ENCODE measurements at regions not wholly inside any gene's neighbourhood (a gene's known extent, or its start where the extent isn't known, plus 50 kb on each side); places are given as distances from the start of the nearest gene placed in this dataset.

DNA sequence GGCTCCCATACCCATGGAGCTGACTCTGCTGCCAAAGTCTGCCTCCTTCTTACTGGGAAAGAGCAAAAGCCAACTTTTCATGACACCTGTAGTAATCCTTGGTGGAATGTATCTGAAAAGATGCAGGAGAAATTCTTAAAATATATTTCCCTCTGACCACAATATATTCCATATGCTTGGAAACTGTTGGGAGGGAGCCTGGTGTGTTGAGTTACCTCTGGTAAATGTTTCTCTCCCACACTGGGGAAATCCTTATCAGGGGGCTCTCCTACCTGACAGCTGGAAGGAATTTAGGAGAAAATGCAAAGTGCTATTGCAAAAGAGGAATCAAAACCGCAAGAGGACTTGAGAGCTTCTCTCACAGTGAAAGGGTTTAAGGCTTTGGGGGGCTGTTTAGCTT lies 139.4 kb downstream of the TBX5 start:
- no peak overlapping the region for H2BK5ac ChIP-seq (ENCODE audit: insufficient read length, low read length)
- H4K91ac ChIP-seq (ENCODE audit: insufficient read length, low read depth, low read length), result no peak overlapping the region
- H2BK15ac ChIP-seq (ENCODE audit: low read depth, low read length), result no peak overlapping the region
- no CpG with 5 or more reads among the region's 1 CpG for WGBS (ENCODE audit: extremely low coverage, insufficient read length, low lambda C conversion rate)
- no peak overlapping the region for H3K27ac ChIP-seq (ENCODE audit: insufficient read length, low read depth, low read length)
- no peak overlapping the region for H3K4me2 ChIP-seq (ENCODE audit: insufficient read depth, insufficient read length, low read length)
- H3K23ac ChIP-seq (ENCODE audit: insufficient read length, low read depth, low read length), result no peak overlapping the region
- no peak overlapping the region for H3K56ac ChIP-seq (ENCODE audit: insufficient read length, low read depth, low read length)
- H3K4me3 Mint-ChIP-seq, result no peak overlapping the region
- no peak overlapping the region for H2BK12ac ChIP-seq (ENCODE audit: insufficient read length, low read depth, low read length)
- no peak overlapping the region for H2AFZ ChIP-seq (ENCODE audit: low read length)
- TF ChIP-seq, protein P1, sequence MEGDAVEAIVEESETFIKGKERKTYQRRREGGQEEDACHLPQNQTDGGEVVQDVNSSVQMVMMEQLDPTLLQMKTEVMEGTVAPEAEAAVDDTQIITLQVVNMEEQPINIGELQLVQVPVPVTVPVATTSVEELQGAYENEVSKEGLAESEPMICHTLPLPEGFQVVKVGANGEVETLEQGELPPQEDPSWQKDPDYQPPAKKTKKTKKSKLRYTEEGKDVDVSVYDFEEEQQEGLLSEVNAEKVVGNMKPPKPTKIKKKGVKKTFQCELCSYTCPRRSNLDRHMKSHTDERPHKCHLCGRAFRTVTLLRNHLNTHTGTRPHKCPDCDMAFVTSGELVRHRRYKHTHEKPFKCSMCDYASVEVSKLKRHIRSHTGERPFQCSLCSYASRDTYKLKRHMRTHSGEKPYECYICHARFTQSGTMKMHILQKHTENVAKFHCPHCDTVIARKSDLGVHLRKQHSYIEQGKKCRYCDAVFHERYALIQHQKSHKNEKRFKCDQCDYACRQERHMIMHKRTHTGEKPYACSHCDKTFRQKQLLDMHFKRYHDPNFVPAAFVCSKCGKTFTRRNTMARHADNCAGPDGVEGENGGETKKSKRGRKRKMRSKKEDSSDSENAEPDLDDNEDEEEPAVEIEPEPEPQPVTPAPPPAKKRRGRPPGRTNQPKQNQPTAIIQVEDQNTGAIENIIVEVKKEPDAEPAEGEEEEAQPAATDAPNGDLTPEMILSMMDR (conservative IDR thresholded peaks at IDR 0.05), result no peak
- H4K8ac ChIP-seq (replicated peaks; ENCODE audit: insufficient read length, low read depth, low read length), result no peak overlapping the region
- no peaks in the 10 kb centered on the region for H3K9me3 Mint-ChIP-seq
- no peak overlapping the region for H2BK120ac ChIP-seq (ENCODE audit: low read depth, low read length, poor library complexity, severe bottlenecking)
- no peaks in the 10 kb centered on the region for H3K23me2 ChIP-seq (ENCODE audit: insufficient read length, low read depth, low read length, poor library complexity, severe bottlenecking)
- no peak overlapping the region for H3K9ac ChIP-seq (ENCODE audit: extremely low read depth, insufficient read length, low read length)
- no peaks in the 10 kb centered on the region for H3K79me1 ChIP-seq (ENCODE audit: insufficient read depth, low read depth, low read length, poor library complexity, severe bottlenecking)
- no peak overlapping the region for H3T11ph ChIP-seq (ENCODE audit: low read length)
- peaks cover 5% of the 10 kb centered on the region for H3K27me3 Mint-ChIP-seq (ENCODE audit: low read depth)
- no peaks in the 10 kb centered on the region for H3K27me3 ChIP-seq (ENCODE audit: insufficient read depth, low read length)
- no peaks in the 10 kb centered on the region for H3K9me3 ChIP-seq (ENCODE audit: control insufficient read depth, low read depth, low read length)
- no peak overlapping the region for H3K18ac ChIP-seq (ENCODE audit: insufficient read length, low read depth, low read length)
- no peak overlapping the region for H3K27ac Mint-ChIP-seq
- H4K20me1 ChIP-seq (ENCODE audit: control insufficient read depth, insufficient read depth, insufficient read length), result no peaks in the 10 kb centered on the region
- H3K4ac ChIP-seq (ENCODE audit: low read depth, low read length), result no peak overlapping the region
- H3K36me3 Mint-ChIP-seq (ENCODE audit: insufficient read depth in 1 of 3, low read depth in 3 of 3), result no peaks in the 10 kb centered on the region
- DNase-seq, result no peak
- no peaks in the 10 kb centered on the region for H3K79me2 ChIP-seq (ENCODE audit: insufficient read depth, low read length)
- no peak overlapping the region for H2AK5ac ChIP-seq (ENCODE audit: insufficient read length, low read length)
- peaks cover 33 to 40% of the 10 kb centered on the region in 2 experiments for H3K4me1 Mint-ChIP-seq
- no peak overlapping the region for H4K5ac ChIP-seq (ENCODE audit: insufficient read length, low read depth, low read length)
- H3K4me1 ChIP-seq (ENCODE audit: insufficient read depth, low read length), result peaks cover 8% of the 10 kb centered on the region; the same call in 1 of the 2 replicates
- no peak overlapping the region for H3K14ac ChIP-seq (ENCODE audit: insufficient read depth, low read length)
- no peak overlapping the region for H2BK20ac ChIP-seq (ENCODE audit: low read depth, low read length, poor library complexity, severe bottlenecking)
